ENCODE measurements at regions not wholly inside any gene's neighbourhood (a gene's known extent, or its start where the extent isn't known, plus 50 kb on each side); places are given as distances from the start of the nearest gene placed in this dataset.
A peak's percentile ranks its signal among the peaks of the same experiment; 100 is the strongest.

DNA sequence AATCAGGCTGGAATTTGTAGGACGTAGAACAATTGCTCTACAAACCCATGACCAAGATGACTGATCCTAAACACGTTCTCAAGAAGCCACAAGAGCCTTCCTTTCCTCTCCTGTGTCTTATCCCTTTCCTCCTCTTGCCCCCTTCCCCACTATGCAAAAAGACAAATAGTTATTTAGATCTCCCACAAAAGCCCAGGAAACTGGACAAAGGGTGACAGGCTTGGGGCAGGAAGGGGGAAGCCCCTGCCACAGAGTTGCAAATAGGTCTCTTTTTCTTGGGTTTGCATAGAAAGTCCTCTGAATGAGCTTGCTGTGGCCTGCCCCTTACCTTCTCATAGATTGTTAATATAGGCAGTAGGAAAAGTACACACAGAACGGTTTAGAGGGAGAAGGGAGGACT is 377.1 kb upstream of the BTBD3 start:
- peak; percentile 60 for ATAC-seq
- H3K27ac Mint-ChIP-seq = peak overlapping the region; percentile 90
- peaks cover 3% of the 10 kb centered on the region; the same call in 2 of the 3 replicates for H3K36me3 Mint-ChIP-seq (ENCODE audit: low read depth)
- H4K20me1 ChIP-seq (replicated peaks; ENCODE audit: insufficient read depth) = no peaks in the 10 kb centered on the region
- H3F3A ChIP-seq (replicated peaks; ENCODE audit: low read depth) = peaks cover 7% of the 10 kb centered on the region
- H3K9me2 ChIP-seq (ENCODE audit: insufficient read depth) = no peaks in the 10 kb centered on the region
- H3K4me2 ChIP-seq = peak overlapping the region; percentile 42
- H3K79me2 ChIP-seq (replicated peaks; ENCODE audit: insufficient read depth) = no peaks in the 10 kb centered on the region
- H3K27ac ChIP-seq (ENCODE audit: low read depth) = peak overlapping the region; percentile 83
- peak overlapping the region; percentile 12 for H3K4me3 ChIP-seq
- DNase-seq (ENCODE audit: low spot score) = peak; percentile 43
- H2AFZ ChIP-seq = no peak overlapping the region
- peaks cover 52% of the 10 kb centered on the region for H3K4me1 ChIP-seq (ENCODE audit: insufficient read depth)
- no peaks in the 10 kb centered on the region for H3K27me3 Mint-ChIP-seq (ENCODE audit: insufficient read depth, low read depth, poor library complexity)
- peak overlapping the region; percentile 26; the same call in 1 of the 3 replicates for H3K4me3 Mint-ChIP-seq
- H3K9me3 Mint-ChIP-seq = peaks cover 3% of the 10 kb centered on the region; the same call in 2 of the 3 replicates
- H3K27me3 ChIP-seq (ENCODE audit: insufficient read depth) = no peaks in the 10 kb centered on the region
- no peaks in the 10 kb centered on the region for H3K36me3 ChIP-seq (ENCODE audit: insufficient read depth)
- TF ChIP-seq NANOG (IDR thresholded peaks at IDR 0.05; ENCODE audit: borderline replicate concordance) = peak; percentile 62
- peak; percentile 77 for TF ChIP-seq ZNF114 (CRISPR knock-in tag; IDR thresholded peaks at IDR 0.05)
- TF ChIP-seq JUNB (IDR thresholded peaks at IDR 0.05; ENCODE audit: unreplicated experiment) = no peak
- TF ChIP-seq, protein P1, sequence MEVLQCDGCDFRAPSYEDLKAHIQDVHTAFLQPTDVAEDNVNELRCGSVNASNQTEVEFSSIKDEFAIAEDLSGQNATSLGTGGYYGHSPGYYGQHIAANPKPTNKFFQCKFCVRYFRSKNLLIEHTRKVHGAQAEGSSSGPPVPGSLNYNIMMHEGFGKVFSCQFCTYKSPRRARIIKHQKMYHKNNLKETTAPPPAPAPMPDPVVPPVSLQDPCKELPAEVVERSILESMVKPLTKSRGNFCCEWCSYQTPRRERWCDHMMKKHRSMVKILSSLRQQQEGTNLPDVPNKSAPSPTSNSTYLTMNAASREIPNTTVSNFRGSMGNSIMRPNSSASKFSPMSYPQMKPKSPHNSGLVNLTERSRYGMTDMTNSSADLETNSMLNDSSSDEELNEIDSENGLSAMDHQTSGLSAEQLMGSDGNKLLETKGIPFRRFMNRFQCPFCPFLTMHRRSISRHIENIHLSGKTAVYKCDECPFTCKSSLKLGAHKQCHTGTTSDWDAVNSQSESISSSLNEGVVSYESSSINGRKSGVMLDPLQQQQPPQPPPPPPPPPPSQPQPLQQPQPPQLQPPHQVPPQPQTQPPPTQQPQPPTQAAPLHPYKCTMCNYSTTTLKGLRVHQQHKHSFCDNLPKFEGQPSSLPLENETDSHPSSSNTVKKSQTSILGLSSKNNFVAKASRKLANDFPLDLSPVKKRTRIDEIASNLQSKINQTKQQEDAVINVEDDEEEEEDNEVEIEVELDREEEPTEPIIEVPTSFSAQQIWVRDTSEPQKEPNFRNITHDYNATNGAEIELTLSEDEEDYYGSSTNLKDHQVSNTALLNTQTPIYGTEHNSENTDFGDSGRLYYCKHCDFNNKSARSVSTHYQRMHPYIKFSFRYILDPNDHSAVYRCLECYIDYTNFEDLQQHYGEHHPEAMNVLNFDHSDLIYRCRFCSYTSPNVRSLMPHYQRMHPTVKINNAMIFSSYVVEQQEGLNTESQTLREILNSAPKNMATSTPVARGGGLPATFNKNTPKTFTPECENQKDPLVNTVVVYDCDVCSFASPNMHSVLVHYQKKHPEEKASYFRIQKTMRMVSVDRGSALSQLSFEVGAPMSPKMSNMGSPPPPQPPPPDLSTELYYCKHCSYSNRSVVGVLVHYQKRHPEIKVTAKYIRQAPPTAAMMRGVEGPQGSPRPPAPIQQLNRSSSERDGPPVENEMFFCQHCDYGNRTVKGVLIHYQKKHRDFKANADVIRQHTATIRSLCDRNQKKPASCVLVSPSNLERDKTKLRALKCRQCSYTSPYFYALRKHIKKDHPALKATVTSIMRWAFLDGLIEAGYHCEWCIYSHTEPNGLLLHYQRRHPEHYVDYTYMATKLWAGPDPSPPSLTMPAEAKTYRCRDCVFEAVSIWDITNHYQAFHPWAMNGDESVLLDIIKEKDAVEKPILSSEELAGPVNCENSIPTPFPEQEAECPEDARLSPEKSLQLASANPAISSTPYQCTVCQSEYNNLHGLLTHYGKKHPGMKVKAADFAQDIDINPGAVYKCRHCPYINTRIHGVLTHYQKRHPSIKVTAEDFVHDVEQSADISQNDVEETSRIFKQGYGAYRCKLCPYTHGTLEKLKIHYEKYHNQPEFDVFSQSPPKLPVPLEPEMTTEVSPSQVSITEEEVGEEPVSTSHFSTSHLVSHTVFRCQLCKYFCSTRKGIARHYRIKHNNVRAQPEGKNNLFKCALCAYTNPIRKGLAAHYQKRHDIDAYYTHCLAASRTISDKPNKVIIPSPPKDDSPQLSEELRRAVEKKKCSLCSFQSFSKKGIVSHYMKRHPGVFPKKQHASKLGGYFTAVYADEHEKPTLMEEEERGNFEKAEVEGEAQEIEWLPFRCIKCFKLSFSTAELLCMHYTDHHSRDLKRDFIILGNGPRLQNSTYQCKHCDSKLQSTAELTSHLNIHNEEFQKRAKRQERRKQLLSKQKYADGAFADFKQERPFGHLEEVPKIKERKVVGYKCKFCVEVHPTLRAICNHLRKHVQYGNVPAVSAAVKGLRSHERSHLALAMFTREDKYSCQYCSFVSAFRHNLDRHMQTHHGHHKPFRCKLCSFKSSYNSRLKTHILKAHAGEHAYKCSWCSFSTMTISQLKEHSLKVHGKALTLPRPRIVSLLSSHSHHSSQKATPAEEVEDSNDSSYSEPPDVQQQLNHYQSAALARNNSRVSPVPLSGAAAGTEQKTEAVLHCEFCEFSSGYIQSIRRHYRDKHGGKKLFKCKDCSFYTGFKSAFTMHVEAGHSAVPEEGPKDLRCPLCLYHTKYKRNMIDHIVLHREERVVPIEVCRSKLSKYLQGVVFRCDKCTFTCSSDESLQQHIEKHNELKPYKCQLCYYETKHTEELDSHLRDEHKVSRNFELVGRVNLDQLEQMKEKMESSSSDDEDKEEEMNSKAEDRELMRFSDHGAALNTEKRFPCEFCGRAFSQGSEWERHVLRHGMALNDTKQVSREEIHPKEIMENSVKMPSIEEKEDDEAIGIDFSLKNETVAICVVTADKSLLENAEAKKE (CRISPR knock-in tag; IDR thresholded peaks at IDR 0.05) = peak; percentile 94
- peak; percentile 38; the same call in 1 of the 2 replicates for TF ChIP-seq POLR2AphosphoS5 (IDR thresholded peaks at IDR 0.05; ENCODE audit: low read depth)
- TF ChIP-seq, protein P2, sequence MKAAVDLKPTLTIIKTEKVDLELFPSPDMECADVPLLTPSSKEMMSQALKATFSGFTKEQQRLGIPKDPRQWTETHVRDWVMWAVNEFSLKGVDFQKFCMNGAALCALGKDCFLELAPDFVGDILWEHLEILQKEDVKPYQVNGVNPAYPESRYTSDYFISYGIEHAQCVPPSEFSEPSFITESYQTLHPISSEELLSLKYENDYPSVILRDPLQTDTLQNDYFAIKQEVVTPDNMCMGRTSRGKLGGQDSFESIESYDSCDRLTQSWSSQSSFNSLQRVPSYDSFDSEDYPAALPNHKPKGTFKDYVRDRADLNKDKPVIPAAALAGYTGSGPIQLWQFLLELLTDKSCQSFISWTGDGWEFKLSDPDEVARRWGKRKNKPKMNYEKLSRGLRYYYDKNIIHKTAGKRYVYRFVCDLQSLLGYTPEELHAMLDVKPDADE (IDR thresholded peaks at IDR 0.05) = peak; percentile 56; the same call in 1 of the 2 replicates
- no peak for TF ChIP-seq CREB1 (CRISPR knock-in tag; IDR thresholded peaks at IDR 0.05; ENCODE audit: low read depth)
- H3K4me1 Mint-ChIP-seq = peaks cover 52% of the 10 kb centered on the region

All from GM23338 (cell line).